ENCODE measurements at regions not wholly inside any gene's neighbourhood (a gene's known extent, or its start where the extent isn't known, plus 50 kb on each side); places are given as distances from the start of the nearest gene placed in this dataset.

DNA sequence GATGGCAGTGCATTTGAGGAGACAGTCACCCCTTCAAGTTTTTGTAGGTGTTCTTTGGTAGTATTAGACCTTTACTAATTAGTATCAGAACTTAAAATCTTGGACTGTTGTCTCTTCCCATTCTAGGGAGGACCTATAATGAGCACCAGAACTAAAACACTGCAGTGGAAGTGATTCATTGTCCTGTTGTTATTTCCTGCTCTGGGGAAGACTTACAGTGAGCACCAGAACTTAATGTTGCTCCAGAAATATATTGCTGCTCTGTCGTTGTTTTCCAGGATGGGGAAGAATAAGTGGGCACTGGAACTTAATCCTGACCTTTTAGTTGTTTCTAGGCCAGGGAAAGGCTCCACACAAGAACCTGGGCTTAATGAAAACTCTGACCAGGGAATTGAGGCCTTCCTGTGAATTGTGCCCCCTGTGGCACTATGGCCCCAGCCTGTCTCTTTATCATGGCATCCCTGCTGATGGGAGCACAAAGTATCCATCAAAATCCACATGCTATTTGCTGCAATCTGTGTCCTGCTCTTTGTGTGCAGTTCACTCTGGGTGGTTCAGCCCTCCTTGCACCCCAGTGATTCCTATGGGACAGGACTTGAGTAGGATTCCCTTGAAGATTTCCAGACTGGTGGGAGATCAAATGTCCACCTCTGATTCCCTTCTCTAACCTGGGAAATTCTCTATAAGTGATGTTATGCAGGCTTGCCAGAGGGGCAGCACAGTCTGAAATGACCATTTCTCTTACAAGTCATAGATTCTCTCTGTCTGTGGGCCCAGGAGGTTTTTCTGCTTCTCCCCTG lies 175.8 kb downstream of the PAWR start:
- Histone ChIP-seq H3K9me3 (ENCODE audit: low read length) (no peaks in the 10 kb centered on the region), H3K36me3 (replicated peaks in 1 of 2; ENCODE audit: control insufficient read depth in 1 of 2, insufficient read depth in 2 of 2, low read length in 2 of 2) (no peaks in the 10 kb centered on the region), H3K79me2 (ENCODE audit: insufficient read depth, low read length) (no peaks in the 10 kb centered on the region), H3K9ac (ENCODE audit: insufficient read depth, low read depth, low read length) (no peak overlapping the region), H3K27ac (ENCODE audit: extremely low read length, insufficient read depth, low read length) (no peak overlapping the region), H2AFZ (ENCODE audit: low read length) (no peak overlapping the region), H3K4me3 (replicated peaks in 1 of 3; ENCODE audit: insufficient read depth in 1 of 3, low read depth in 2 of 3, low read length in 3 of 3) (no peak overlapping the region), H3K4me2 (ENCODE audit: low read depth, low read length) (no peak overlapping the region), H4K20me1 (ENCODE audit: insufficient read depth, low read length) (no peaks in the 10 kb centered on the region), H3K4me1 (ENCODE audit: insufficient read depth, low read length) (peaks cover 6% of the 10 kb centered on the region), H3K27me3 (ENCODE audit: control insufficient read depth in 1 of 2, insufficient read depth in 2 of 2, low read length in 2 of 2) (no peaks in the 10 kb centered on the region)
- DNase-seq (ENCODE audit: low spot score), result no peak
- TF ChIP-seq NFIC (IDR thresholded peaks at IDR 0.05; ENCODE audit: low read length), result no peak
- no peak for TF ChIP-seq GABPA (IDR thresholded peaks at IDR 0.05; ENCODE audit: low read depth, low read length)
- peak; percentile 9; the same call in 1 of the 2 replicates for TF ChIP-seq GABPA (CRISPR knock-in tag; IDR thresholded peaks at IDR 0.05; ENCODE audit: low read depth)
- no peak for TF ChIP-seq ZBTB8A (CRISPR knock-in tag; IDR thresholded peaks at IDR 0.05; ENCODE audit: borderline replicate concordance, low read depth)
- TF ChIP-seq ZSCAN29 (CRISPR knock-in tag; conservative IDR thresholded peaks at IDR 0.05), result no peak
- TF ChIP-seq SAFB2 (CRISPR knock-in tag; IDR thresholded peaks at IDR 0.05; ENCODE audit: borderline replicate concordance, low read depth), result no peak
- FAIRE-seq, result no peak
- in situ Hi-C loops (cut with HindIII; ENCODE audit: extremely low pct_ligation_motif_present, low pct_unique_long_range_greater_than_20kb) (no loop called here), intact Hi-C loops (cut with micrococcal nuclease; ENCODE audit: unreplicated experiment) (no loop called here)
- POLR2A ChIA-PET, result no interaction called here
- CTCF ChIA-PET (ENCODE audit: low intra/inter-chr PET ratio, low total read pairs), result no interaction called here
- BruUV-seq (replicated peaks), result no TSS peak
- WGBS (ENCODE audit: low lambda C conversion rate), result 78% methylated on average over 1 of the region's 1 CpG
- peak; percentile 27; the same call in 2 of the 3 replicates for ATAC-seq

DNA sequence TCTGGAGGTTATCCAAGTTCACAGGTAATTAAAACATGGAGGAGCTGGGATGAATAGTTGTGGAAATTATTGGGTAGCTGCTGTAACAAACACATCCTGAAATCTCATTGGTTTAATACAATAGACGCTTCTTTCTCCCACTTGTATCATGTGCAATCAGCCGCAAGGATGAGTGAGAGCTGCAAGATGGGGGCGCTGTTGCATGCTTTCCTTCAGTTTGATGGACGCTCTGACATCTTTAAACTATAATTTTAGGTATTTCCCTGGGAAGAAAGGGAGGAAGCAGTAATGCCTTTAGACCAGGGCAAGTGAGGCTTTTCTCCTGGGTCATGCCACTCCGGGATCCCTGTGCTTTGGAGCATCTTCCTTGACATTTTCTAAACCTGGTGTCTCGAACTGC lies 178.7 kb downstream of the PAWR start:
- in situ Hi-C loops (cut with HindIII; ENCODE audit: extremely low pct_ligation_motif_present, low pct_unique_long_range_greater_than_20kb) (no loop called here), intact Hi-C loops (cut with micrococcal nuclease; ENCODE audit: unreplicated experiment) (no loop called here)
- 99% methylated on average over 6 of the region's 6 CpGs for WGBS (ENCODE audit: low lambda C conversion rate)
- FAIRE-seq (no peak), DNase-seq (ENCODE audit: low spot score) (no peak), ATAC-seq (peak; percentile 46; the same call in 2 of the 3 replicates)
- peaks cover 6% of the 10 kb centered on the region for H3K4me1 ChIP-seq (ENCODE audit: insufficient read depth, low read length)
- no peaks in the 10 kb centered on the region for H3K27me3 ChIP-seq (ENCODE audit: control insufficient read depth in 1 of 2, insufficient read depth in 2 of 2, low read length in 2 of 2)
- ChIA-PET POLR2A (no interaction called here), CTCF (ENCODE audit: low intra/inter-chr PET ratio, low total read pairs) (no interaction called here)
- TF ChIP-seq, protein P1, sequence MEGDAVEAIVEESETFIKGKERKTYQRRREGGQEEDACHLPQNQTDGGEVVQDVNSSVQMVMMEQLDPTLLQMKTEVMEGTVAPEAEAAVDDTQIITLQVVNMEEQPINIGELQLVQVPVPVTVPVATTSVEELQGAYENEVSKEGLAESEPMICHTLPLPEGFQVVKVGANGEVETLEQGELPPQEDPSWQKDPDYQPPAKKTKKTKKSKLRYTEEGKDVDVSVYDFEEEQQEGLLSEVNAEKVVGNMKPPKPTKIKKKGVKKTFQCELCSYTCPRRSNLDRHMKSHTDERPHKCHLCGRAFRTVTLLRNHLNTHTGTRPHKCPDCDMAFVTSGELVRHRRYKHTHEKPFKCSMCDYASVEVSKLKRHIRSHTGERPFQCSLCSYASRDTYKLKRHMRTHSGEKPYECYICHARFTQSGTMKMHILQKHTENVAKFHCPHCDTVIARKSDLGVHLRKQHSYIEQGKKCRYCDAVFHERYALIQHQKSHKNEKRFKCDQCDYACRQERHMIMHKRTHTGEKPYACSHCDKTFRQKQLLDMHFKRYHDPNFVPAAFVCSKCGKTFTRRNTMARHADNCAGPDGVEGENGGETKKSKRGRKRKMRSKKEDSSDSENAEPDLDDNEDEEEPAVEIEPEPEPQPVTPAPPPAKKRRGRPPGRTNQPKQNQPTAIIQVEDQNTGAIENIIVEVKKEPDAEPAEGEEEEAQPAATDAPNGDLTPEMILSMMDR (CRISPR knock-in tag; IDR thresholded peaks at IDR 0.05), result peak; percentile 47
- TF ChIP-seq STAG1 (CRISPR knock-in tag; IDR thresholded peaks at IDR 0.05), result peak; percentile 56
- TF ChIP-seq, protein P2, sequence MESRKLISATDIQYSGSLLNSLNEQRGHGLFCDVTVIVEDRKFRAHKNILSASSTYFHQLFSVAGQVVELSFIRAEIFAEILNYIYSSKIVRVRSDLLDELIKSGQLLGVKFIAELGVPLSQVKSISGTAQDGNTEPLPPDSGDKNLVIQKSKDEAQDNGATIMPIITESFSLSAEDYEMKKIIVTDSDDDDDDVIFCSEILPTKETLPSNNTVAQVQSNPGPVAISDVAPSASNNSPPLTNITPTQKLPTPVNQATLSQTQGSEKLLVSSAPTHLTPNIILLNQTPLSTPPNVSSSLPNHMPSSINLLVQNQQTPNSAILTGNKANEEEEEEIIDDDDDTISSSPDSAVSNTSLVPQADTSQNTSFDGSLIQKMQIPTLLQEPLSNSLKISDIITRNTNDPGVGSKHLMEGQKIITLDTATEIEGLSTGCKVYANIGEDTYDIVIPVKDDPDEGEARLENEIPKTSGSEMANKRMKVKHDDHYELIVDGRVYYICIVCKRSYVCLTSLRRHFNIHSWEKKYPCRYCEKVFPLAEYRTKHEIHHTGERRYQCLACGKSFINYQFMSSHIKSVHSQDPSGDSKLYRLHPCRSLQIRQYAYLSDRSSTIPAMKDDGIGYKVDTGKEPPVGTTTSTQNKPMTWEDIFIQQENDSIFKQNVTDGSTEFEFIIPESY (CRISPR knock-in tag; IDR thresholded peaks at IDR 0.05), result peak; percentile 69; the same call in 1 of the 2 replicates
- TF ChIP-seq, protein P3, sequence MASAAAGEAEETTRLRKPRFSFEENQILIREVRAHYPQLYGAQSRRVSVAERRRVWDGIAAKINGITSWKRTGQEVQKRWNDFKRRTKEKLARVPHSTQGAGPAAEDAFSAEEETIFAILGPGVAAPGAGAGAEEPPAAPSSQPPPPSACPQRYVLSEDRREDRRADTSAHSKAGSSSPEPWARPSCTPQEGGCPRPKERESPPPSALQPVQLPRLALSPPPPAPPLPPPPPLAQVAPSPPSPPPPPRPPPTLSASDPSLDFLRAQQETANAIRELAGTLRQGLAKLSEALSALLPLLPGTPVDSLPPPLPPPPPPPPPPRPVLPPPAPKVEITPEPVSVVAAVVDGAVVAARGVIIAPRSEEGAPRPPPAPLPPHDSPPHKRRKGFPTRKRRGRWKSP (CRISPR knock-in tag; IDR thresholded peaks at IDR 0.05), result no peak
- TF ChIP-seq RXRB (CRISPR knock-in tag; IDR thresholded peaks at IDR 0.05; ENCODE audit: borderline replicate concordance), result no peak
- no peak for TF ChIP-seq HNRNPLL (IDR thresholded peaks at IDR 0.05; ENCODE audit: low read depth, low read length, poor library complexity, severe bottlenecking)
- no peak overlapping the region for H3K27ac ChIP-seq (ENCODE audit: extremely low read length, insufficient read depth, low read length)
- no peak overlapping the region for H3K9ac ChIP-seq (ENCODE audit: insufficient read depth, low read depth, low read length)
- H3K4me3 ChIP-seq (replicated peaks in 1 of 3; ENCODE audit: insufficient read depth in 1 of 3, low read depth in 2 of 3, low read length in 3 of 3), result no peak overlapping the region
- no peaks in the 10 kb centered on the region for H4K20me1 ChIP-seq (ENCODE audit: insufficient read depth, low read length)
- H2AFZ ChIP-seq (ENCODE audit: low read length), result no peak overlapping the region
- H3K79me2 ChIP-seq (ENCODE audit: insufficient read depth, low read length), result no peaks in the 10 kb centered on the region
- no peaks in the 10 kb centered on the region for H3K9me3 ChIP-seq (ENCODE audit: low read length)
- no peak overlapping the region for H3K4me2 ChIP-seq (ENCODE audit: low read depth, low read length)
- no TSS peak for BruUV-seq (replicated peaks)
- H3K36me3 ChIP-seq (replicated peaks in 1 of 2; ENCODE audit: control insufficient read depth in 1 of 2, insufficient read depth in 2 of 2, low read length in 2 of 2), result no peaks in the 10 kb centered on the region

Data from HepG2 (cell line).